Transverse colon (tissue), 4 donors: ENCODE measurements at regions not wholly inside any gene's neighbourhood (a gene's known extent, or its start where the extent isn't known, plus 50 kb on each side); places are given as distances from the start of the nearest gene placed in this dataset.

Experiments
- DNase-seq: peaks from one replicate; pipeline ENCODE4 v3.0.0-alpha.2; 2019
- H3K27ac ChIP-seq, 4 donors: fragments of 200-600 bp; sonication (generic); 2 replicates each; pipeline ENCODE4 v1.5.1; 2016 to 2018; ENCODE audit warnings: inconsistent platforms in 4 of 4
- H3K27me3 ChIP-seq: fragments of 200-600 bp; sonication (generic); 2 replicates; pipeline ENCODE4 v1.5.1; 2017; ENCODE audit warnings: inconsistent platforms
- H3K36me3 ChIP-seq, 4 donors: fragments of 200-600 bp; sonication (generic); 2 replicates each; pipeline ENCODE4 v1.5.1; 2017 to 2019; ENCODE audit warnings: inconsistent platforms in 4 of 4
- H3K4me1 ChIP-seq, 4 donors: fragments of 200-600 bp; sonication (generic); 2 replicates each; pipeline ENCODE4 v1.5.1; 2017 to 2020; ENCODE audit warnings: inconsistent platforms in 4 of 4
- H3K4me3 ChIP-seq, 4 donors: fragments of 200-600 bp; sonication (generic); 1 replicate in 1 of 4; 2 replicates in 3 of 4; pipeline versions ENCODE4 v1.5.1 to v1.6.1; 2017 to 2019; ENCODE audit warnings: inconsistent platforms in 4 of 4
- H3K9me3 ChIP-seq, 2 donors: fragments of 200-600 bp; sonication (generic); 2 replicates each; pipeline ENCODE4 v1.5.1; 2017 to 2019; ENCODE audit warnings: inconsistent platforms in 2 of 2
- CTCF ChIP-seq, 5 experiments: fragments of 200-600 bp in 3 of 5; fragments of 450-650 bp in 2 of 5; sonication (generic) in 3 of 5; IDR thresholded peaks; 1 replicate in 2 of 5; 2 replicates in 3 of 5; pipeline ENCODE4 v1.5.1; 2016 to 2017; ENCODE audit warnings: antibody characterized with exemption in 5 of 5, inconsistent platforms in 3 of 5, mild to moderate bottlenecking in 2 of 5, moderate library complexity in 1 of 5
- EP300 ChIP-seq: sonication (generic); formaldehyde crosslinking; IDR thresholded peaks from one replicate; pipeline ENCODE4 v1.6.1; 2017; ENCODE audit warnings: antibody characterized with exemption, low read depth
- POLR2A ChIP-seq: fragments of 450-650 bp; IDR thresholded peaks from one replicate; pipeline ENCODE4 v1.6.1; 2016; ENCODE audit warnings: antibody characterized with exemption, mild to moderate bottlenecking, moderate library complexity
- POLR2AphosphoS5 ChIP-seq, 3 donors: sonication (generic); formaldehyde crosslinking; IDR thresholded peaks; one replicate each; pipeline ENCODE4 v1.6.1; 2016; ENCODE audit warnings: antibody characterized with exemption in 3 of 3
- WGBS, 2 donors: methylation state at CpG; one replicate each; pipeline ENCODE4 v1.1.5; 2018; ENCODE audit warnings: low coverage in 1 of 2; 5-methylcytosine and 5-hydroxymethylcytosine counted together
- in situ Hi-C, 4 donors: fragments of 200-750 bp; cut with MboI; loops; one replicate each; pipeline versions ENCODE4 v1.15.0 to v1.15.1; 2017; ENCODE audit warnings: low sequenced_read_pairs in 3 of 4, low pct_ligation_motif_present in 1 of 4, low pct_unique_long_range_greater_than_20kb in 1 of 4
- intact Hi-C: fragments of 100-400 bp; cut with DNase I; formaldehyde crosslinking; loops from one replicate; pipeline ENCODE4 v1.15.1; 2023; ENCODE audit warnings: low total_unique reads

GRCh38 chr10:70978181-70978580 is 89.8 kb upstream of the PCBD1 start:
- WGBS, 2 donors = 88 to 91% methylated on average over 3 to 6 of the region's 6 CpGs
- peaks cover 0 to 4% (median 0%) of the 10 kb centered on the region in 4 donors for H3K4me1 ChIP-seq
- no peak overlapping the region for H3K27ac ChIP-seq
- H3K27me3 ChIP-seq = no peaks in the 10 kb centered on the region
- no peak overlapping the region for H3K4me3 ChIP-seq
- no peaks in the 10 kb centered on the region for H3K9me3 ChIP-seq
- intact Hi-C loops (no loop called here), in situ Hi-C loops (no loop called here)
- no peaks in the 10 kb centered on the region for H3K36me3 ChIP-seq
- no peak for DNase-seq
- TF ChIP-seq POLR2AphosphoS5 (IDR thresholded peaks at IDR 0.05) = no peak

- in situ Hi-C loops = no loop called here
- no peak for TF ChIP-seq POLR2A
- no peak for TF ChIP-seq POLR2AphosphoS5 (IDR thresholded peaks at IDR 0.05)
- TF ChIP-seq CTCF (IDR thresholded peaks at IDR 0.05) = no peak
- no peak for TF ChIP-seq EP300
- intact Hi-C loops = no loop called here
- H3K9me3 ChIP-seq = no peaks in the 10 kb centered on the region
- WGBS, 2 donors = 79 to 91% methylated on average over 5 to 8 of the region's 8 CpGs
- H3K4me1 ChIP-seq = peaks cover 0 to 4% (median 0%) of the 10 kb centered on the region in 4 donors
- H3K27ac ChIP-seq = no peak overlapping the region
- no peaks in the 10 kb centered on the region for H3K36me3 ChIP-seq
- no peaks in the 10 kb centered on the region for H3K27me3 ChIP-seq
- DNase-seq = no peak
- H3K4me3 ChIP-seq = no peak overlapping the region
Observed at GRCh38 chr10:70978816-70979480, 90.6 kb upstream of the PCBD1 start.

- 89% methylated on average over 2 of the region's 2 CpGs; no CpG with 5 or more reads in 1 of the 2 donors for WGBS, 2 donors
- intact Hi-C loops (no loop called here), in situ Hi-C loops (no loop called here)
- no peak overlapping the region for H3K4me3 ChIP-seq
- H3K27me3 ChIP-seq = no peaks in the 10 kb centered on the region
- H3K4me1 ChIP-seq = peaks cover 0 to 4% (median 0%) of the 10 kb centered on the region in 4 donors
- no peak overlapping the region for H3K27ac ChIP-seq
- no peak for DNase-seq
- no peaks in the 10 kb centered on the region for H3K9me3 ChIP-seq
- no peak for TF ChIP-seq POLR2AphosphoS5 (IDR thresholded peaks at IDR 0.05)
- TF ChIP-seq EP300 = no peak
- no peak for TF ChIP-seq CTCF (IDR thresholded peaks at IDR 0.05)
- TF ChIP-seq POLR2A = no peak
- no peaks in the 10 kb centered on the region for H3K36me3 ChIP-seq
Observed at GRCh38 chr10:70980687-70981086, 92.3 kb upstream of the PCBD1 start.

DNA sequence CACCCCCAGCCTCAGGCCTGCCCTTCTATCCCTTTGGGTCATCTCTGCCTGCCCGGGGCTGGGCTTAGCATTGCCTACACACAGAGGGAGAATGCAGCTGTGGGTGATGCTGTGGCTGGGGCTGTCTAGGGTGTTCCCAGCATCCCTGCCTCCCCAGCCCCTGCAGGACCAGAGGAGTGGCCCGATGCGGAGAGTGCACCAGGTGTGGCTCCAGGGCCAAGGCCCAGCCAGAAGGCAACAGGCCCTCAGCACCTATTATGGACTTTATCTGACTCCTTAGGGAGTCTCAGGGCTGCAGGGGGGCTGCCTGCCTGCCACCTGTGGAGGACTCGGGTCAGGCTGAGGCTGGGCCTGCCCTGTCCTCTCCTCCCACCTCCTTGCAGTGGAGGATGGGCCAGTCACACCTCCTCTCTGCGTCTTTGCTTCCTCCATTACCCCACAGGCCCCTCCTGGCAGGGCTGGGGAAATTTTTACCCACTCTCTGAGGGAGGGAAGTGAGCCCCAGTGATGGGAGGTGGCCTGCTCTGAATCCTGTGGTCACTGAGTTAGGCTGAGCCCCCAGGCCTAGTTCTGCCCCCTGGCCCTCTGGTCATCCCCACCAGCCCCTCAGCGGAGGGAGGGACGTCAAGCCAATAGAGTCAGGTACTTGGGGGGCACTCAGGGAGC is 92.9 kb upstream of the PCBD1 start:
- Histone ChIP-seq H3K9me3 (no peaks in the 10 kb centered on the region), H3K4me1 (peaks cover 0 to 4% (median 0%) of the 10 kb centered on the region in 4 donors), H3K27ac (no peak overlapping the region), H3K27me3 (no peaks in the 10 kb centered on the region), H3K4me3 (no peak overlapping the region), H3K36me3 (no peaks in the 10 kb centered on the region)
- no peak for DNase-seq
- 87% methylated on average over 7 of the region's 7 CpGs; no CpG with 5 or more reads in 1 of the 2 donors for WGBS, 2 donors
- no peak for TF ChIP-seq EP300
- no peak for TF ChIP-seq POLR2AphosphoS5 (IDR thresholded peaks at IDR 0.05)
- no peak for TF ChIP-seq POLR2A
- TF ChIP-seq CTCF (IDR thresholded peaks at IDR 0.05) = no peak
- intact Hi-C loops = no loop called here
- in situ Hi-C loops = no loop called here
